ENCODE measurements at regions not wholly inside any gene's neighbourhood (a gene's known extent, or its start where the extent isn't known, plus 50 kb on each side); places are given as distances from the start of the nearest gene placed in this dataset.

GRCh38 chrX:124994404-124994803, 325.3 kb upstream of the TEX13C start:
- no peak for TF ChIP-seq POLR2A (IDR thresholded peaks at IDR 0.05)
- no peak for TF ChIP-seq CTCF (IDR thresholded peaks at IDR 0.05)
- no peak for TF ChIP-seq POLR2AphosphoS5 (IDR thresholded peaks at IDR 0.05)

All from transverse colon (tissue), 4 donors.